Fibroblast of lung (primary cell): ENCODE measurements at regions not wholly inside any gene's neighbourhood (a gene's known extent, or its start where the extent isn't known, plus 50 kb on each side); places are given as distances from the start of the nearest gene placed in this dataset.

ENCODE experiments used
- EZH2 ChIP-seq: IDR thresholded peaks from 2 replicates; pipeline ENCODE4 v1.5.1; 2012; ENCODE audit warnings: low read length, control low read depth, mild to moderate bottlenecking; ENCODE audit errors: missing control alignments
- TF ChIP-seq, protein P1 (sequence below), 2 donors: IDR thresholded peaks in 1 of 2; conservative IDR thresholded peaks in 1 of 2; 1 replicate in 1 of 2; 2 replicates in 1 of 2; pipeline ENCODE4 v1.5.1; 2011 to 2012; ENCODE audit warnings: low read length in 2 of 2, control low read depth in 1 of 2, inconsistent platforms in 1 of 2, low read depth in 1 of 2, mild to moderate bottlenecking in 1 of 2

DNA sequence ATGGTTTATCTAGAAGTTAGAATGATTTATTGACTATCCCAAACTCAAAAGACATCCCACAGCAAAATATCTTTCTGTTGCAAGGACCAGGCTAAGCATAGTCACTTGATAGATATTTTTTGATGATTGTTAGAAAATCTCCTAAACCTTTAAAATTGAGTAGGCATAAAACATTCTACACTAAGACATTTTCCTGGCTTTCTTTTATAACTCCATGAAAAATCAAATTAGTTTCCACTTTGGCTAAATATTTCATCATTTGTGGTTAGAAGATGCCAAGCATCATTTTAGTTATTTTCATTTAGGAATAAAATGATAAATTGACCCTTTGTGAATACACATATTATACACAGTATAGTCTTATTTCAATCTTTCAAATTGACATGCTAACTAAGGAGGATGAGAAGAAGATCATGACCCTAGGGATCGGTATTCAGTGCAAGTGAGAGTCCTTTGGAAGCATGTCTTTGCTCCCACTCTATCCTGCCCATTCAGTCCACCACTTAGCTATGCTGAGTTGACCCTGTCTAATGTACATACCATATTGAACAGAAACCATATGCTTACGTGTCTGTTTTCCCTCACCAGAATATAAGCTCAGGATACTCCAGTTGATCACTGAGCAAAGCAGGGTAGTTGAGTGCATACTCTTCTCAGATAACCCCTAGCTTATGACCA, 136.6 kb upstream of the OTUD4 start:
- TF ChIP-seq, protein P1, sequence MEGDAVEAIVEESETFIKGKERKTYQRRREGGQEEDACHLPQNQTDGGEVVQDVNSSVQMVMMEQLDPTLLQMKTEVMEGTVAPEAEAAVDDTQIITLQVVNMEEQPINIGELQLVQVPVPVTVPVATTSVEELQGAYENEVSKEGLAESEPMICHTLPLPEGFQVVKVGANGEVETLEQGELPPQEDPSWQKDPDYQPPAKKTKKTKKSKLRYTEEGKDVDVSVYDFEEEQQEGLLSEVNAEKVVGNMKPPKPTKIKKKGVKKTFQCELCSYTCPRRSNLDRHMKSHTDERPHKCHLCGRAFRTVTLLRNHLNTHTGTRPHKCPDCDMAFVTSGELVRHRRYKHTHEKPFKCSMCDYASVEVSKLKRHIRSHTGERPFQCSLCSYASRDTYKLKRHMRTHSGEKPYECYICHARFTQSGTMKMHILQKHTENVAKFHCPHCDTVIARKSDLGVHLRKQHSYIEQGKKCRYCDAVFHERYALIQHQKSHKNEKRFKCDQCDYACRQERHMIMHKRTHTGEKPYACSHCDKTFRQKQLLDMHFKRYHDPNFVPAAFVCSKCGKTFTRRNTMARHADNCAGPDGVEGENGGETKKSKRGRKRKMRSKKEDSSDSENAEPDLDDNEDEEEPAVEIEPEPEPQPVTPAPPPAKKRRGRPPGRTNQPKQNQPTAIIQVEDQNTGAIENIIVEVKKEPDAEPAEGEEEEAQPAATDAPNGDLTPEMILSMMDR (conservative IDR thresholded peaks at IDR 0.05 in 1 of 2, IDR thresholded peaks at IDR 0.05 in 1 of 2; ENCODE audit: low read depth in 1 of 2, low read length in 2 of 2): no peak
- no peak for TF ChIP-seq EZH2
